Endothelial cell of umbilical vein (primary cell): ENCODE measurements at regions not wholly inside any gene's neighbourhood (a gene's known extent, or its start where the extent isn't known, plus 50 kb on each side); places are given as distances from the start of the nearest gene placed in this dataset.

Experiments used
- BruUV-seq: library from RNA; stranded (reverse); fragments of 400-500 nt; replicated peaks from 2 replicates; lab custom pipeline; 2021; lab: Mats Ljungman, UMichigan
- CTCF ChIA-PET: fragments of 300-600, 350-600 bp; sonication (Branson Sonifier 250); formaldehyde crosslinking; loops from one replicate; lab custom pipeline; 2021; ENCODE audit warnings: antibody characterized with exemption, inconsistent platforms; lab: Charles Lee
- POLR2A ChIA-PET: fragments of 300-600, 350-600 bp; sonication (Branson Sonifier 250); formaldehyde crosslinking; loops from one replicate; lab custom pipeline; 2021; ENCODE audit warnings: antibody characterized with exemption, inconsistent platforms; lab: Charles Lee
- DNase-seq: peaks from one replicate; pipeline ENCODE4 v3.0.0-alpha.2; 2011; ENCODE audit warnings: low read depth, low spot score
- FAIRE-seq: peaks from 2 replicates; lab custom pipeline; 2011; peaks lifted over from hg19 to GRCh38; lab: Jason Lieb, UNC
- H2AFZ ChIP-seq: 2 replicates; pipeline ENCODE4 v1.6.0; 2012; ENCODE audit warnings: low read depth, low read length, control low read depth, inconsistent platforms
- H3K27ac ChIP-seq: 2 replicates; pipeline ENCODE4 v1.5.1; 2011; ENCODE audit warnings: low read depth, mild to moderate bottlenecking, control low read depth, low read length, moderate library complexity; ENCODE audit not compliant: insufficient read depth
- H3K27me3 ChIP-seq, 2 experiments: 2 replicates each; pipeline versions ENCODE4 v1.6.0 to v1.6.1; 2011; ENCODE audit warnings: low read length in 2 of 2, mixed read lengths in 1 of 2; ENCODE audit not compliant: control insufficient read depth in 2 of 2, insufficient read depth in 2 of 2
- H3K36me3 ChIP-seq, 2 experiments: 2 replicates in 1 of 2; 3 replicates in 1 of 2; pipeline ENCODE4 v1.5.1; 2011; ENCODE audit warnings: low read length in 2 of 2, mild to moderate bottlenecking in 1 of 2, moderate library complexity in 1 of 2; ENCODE audit not compliant: control insufficient read depth in 2 of 2, insufficient read depth in 2 of 2; ENCODE audit errors: extremely low read depth in 1 of 2
- H3K4me1 ChIP-seq: 3 replicates; pipeline ENCODE4 v1.5.1; 2011; ENCODE audit warnings: mild to moderate bottlenecking, low read length; ENCODE audit not compliant: control insufficient read depth, insufficient read depth; ENCODE audit errors: extremely low read depth
- H3K4me2 ChIP-seq: 2 replicates; pipeline ENCODE4 v1.6.1; 2011; ENCODE audit warnings: low read length, control low read depth, mixed read lengths; ENCODE audit not compliant: insufficient read depth
- H3K4me3 ChIP-seq, 3 experiments: fragments of 200-600 bp in 1 of 3; sonication (generic), shearing (Covaris generic) in 1 of 3; replicated peaks in 1 of 3; 2 replicates each; pipeline ENCODE4 v1.5.1; 2011 to 2016; ENCODE audit warnings: control low read depth in 3 of 3, low read length in 3 of 3, mild to moderate bottlenecking in 2 of 3, inconsistent platforms in 1 of 3, low read depth in 1 of 3, moderate library complexity in 1 of 3; ENCODE audit not compliant: insufficient read depth in 1 of 3
- H3K79me2 ChIP-seq: 2 replicates; pipeline ENCODE4 v1.6.0; 2012; ENCODE audit warnings: low read length, inconsistent platforms; ENCODE audit not compliant: control insufficient read depth, insufficient read depth
- H3K9ac ChIP-seq: replicated peaks from 2 replicates; pipeline ENCODE3; 2011; ENCODE audit warnings: low read length, control low read depth; ENCODE audit not compliant: insufficient read depth; ENCODE audit errors: extremely low read depth
- H3K9me1 ChIP-seq: replicated peaks from 3 replicates; pipeline ENCODE4 v1.6.0; 2011; ENCODE audit warnings: mild to moderate bottlenecking, low read length; ENCODE audit not compliant: control insufficient read depth, insufficient read depth; ENCODE audit errors: extremely low read depth
- H3K9me3 ChIP-seq: replicated peaks from 2 replicates; pipeline ENCODE4 v1.5.1; 2012; ENCODE audit warnings: low read length, inconsistent platforms; ENCODE audit not compliant: control insufficient read depth, insufficient read depth
- H4K20me1 ChIP-seq: replicated peaks from 2 replicates; pipeline ENCODE3; 2011; ENCODE audit warnings: mild to moderate bottlenecking, low read length; ENCODE audit not compliant: control insufficient read depth, insufficient read depth; ENCODE audit errors: extremely low read depth
- CTCF ChIP-seq, 2 donors: IDR thresholded peaks; 1 replicate in 1 of 2; 2 replicates in 1 of 2; pipeline ENCODE4 v1.5.1; 2011; ENCODE audit warnings: low read length in 2 of 2, mild to moderate bottlenecking in 2 of 2, moderate library complexity in 2 of 2, control low read depth in 1 of 2, inconsistent platforms in 1 of 2, low read depth in 1 of 2; ENCODE audit not compliant: insufficient read depth in 1 of 2; ENCODE audit errors: extremely low read depth in 1 of 2
- FOS ChIP-seq: IDR thresholded peaks from 2 replicates; pipeline ENCODE4 v1.6.1; 2011; ENCODE audit warnings: mild to moderate bottlenecking, low read length, moderate library complexity, borderline replicate concordance; ENCODE audit not compliant: insufficient read depth
- GATA2 ChIP-seq: IDR thresholded peaks from 2 replicates; pipeline ENCODE4 v1.7.0; 2011; ENCODE audit warnings: low read depth, mild to moderate bottlenecking, moderate library complexity, mixed read lengths, low read length; ENCODE audit not compliant: insufficient read length, insufficient read depth
- JUN ChIP-seq: IDR thresholded peaks from 2 replicates; pipeline ENCODE4 v1.6.1; 2011; ENCODE audit warnings: borderline replicate concordance, low read depth; ENCODE audit not compliant: insufficient read length, insufficient read depth
- MAX ChIP-seq: IDR thresholded peaks from 2 replicates; pipeline ENCODE4 v1.6.1; 2011; ENCODE audit not compliant: insufficient read depth, insufficient read length
- MYC ChIP-seq: IDR thresholded peaks from one replicate; pipeline ENCODE4 v1.6.1; 2011; ENCODE audit warnings: mild to moderate bottlenecking, low read depth, low read length
- POLR2A ChIP-seq: IDR thresholded peaks from 2 replicates; pipeline ENCODE4 v1.6.1; 2012; ENCODE audit warnings: low read depth, mild to moderate bottlenecking, control low read depth, low read length
- POLR2AphosphoS5 ChIP-seq: IDR thresholded peaks from 2 replicates; pipeline ENCODE4 v1.6.1; 2012; ENCODE audit warnings: low read depth, mild to moderate bottlenecking, control low read depth, low read length, moderate library complexity; ENCODE audit not compliant: insufficient read depth
- dilution Hi-C: fragments of 300-500 bp; cut with MboI; formaldehyde crosslinking; loops from one replicate; pipeline ENCODE4 v1.15.0; 2019; ENCODE audit warnings: low sequenced_read_pairs; ENCODE audit not compliant: extremely low pct_ligation_motif_present
- intact Hi-C: fragments of 100-400 bp; cut with micrococcal nuclease; formaldehyde crosslinking; loops from one replicate; pipeline ENCODE4 v1.10.0; 2022

- dilution Hi-C loops (no loop called here), intact Hi-C loops (no loop called here)
- TF ChIP-seq GATA2 (no peak), JUN (no peak), FOS (no peak), MAX (no peak)
- Histone ChIP-seq H3K36me3 (no peaks in the 10 kb centered on the region), H2AFZ (no peak overlapping the region), H3K79me2 (no peaks in the 10 kb centered on the region), H4K20me1 (no peaks in the 10 kb centered on the region), H3K27ac (no peak overlapping the region), H3K9me1 (no peaks in the 10 kb centered on the region), H3K4me3 (no peak overlapping the region), H3K9me3 (no peaks in the 10 kb centered on the region), H3K27me3 (no peaks in the 10 kb centered on the region), H3K4me1 (no peaks in the 10 kb centered on the region), H3K9ac (no peak overlapping the region), H3K4me2 (no peak overlapping the region)
- ChIA-PET POLR2A (no interaction called here), CTCF (no interaction called here)
- DNase-seq (no peak), FAIRE-seq (no peak)
- BruUV-seq: no TSS peak
These were observed 271.0 kb upstream of the CDH20 start for GRCh38 chr18:61062258-61062657.

GRCh38 chr18:61064911-61065310 lies 268.3 kb upstream of the CDH20 start:
- FAIRE-seq: no peak
- dilution Hi-C loops: no loop called here

More at GRCh38 chr18:61064911-61065310, 268.3 kb upstream of the CDH20 start:
- intact Hi-C loops: no loop called here
- Histone ChIP-seq H3K9me1 (no peaks in the 10 kb centered on the region), H3K4me1 (no peaks in the 10 kb centered on the region), H3K36me3 (no peaks in the 10 kb centered on the region), H3K27ac (no peak overlapping the region), H3K9ac (no peak overlapping the region), H3K4me2 (no peak overlapping the region), H3K9me3 (no peaks in the 10 kb centered on the region), H4K20me1 (no peaks in the 10 kb centered on the region), H3K4me3 (no peak overlapping the region), H3K27me3 (no peaks in the 10 kb centered on the region), H2AFZ (no peak overlapping the region), H3K79me2 (no peaks in the 10 kb centered on the region)
- TF ChIP-seq POLR2AphosphoS5: no peak
- no peak for TF ChIP-seq GATA2
- no peak for TF ChIP-seq MYC
- TF ChIP-seq FOS: no peak
- no peak for TF ChIP-seq MAX
- no peak for TF ChIP-seq CTCF (IDR thresholded peaks at IDR 0.05; ENCODE audit: extremely low read depth in 1 of 2, insufficient read depth in 1 of 2, low read depth in 1 of 2, low read length in 2 of 2)
- no peak for TF ChIP-seq JUN
- TF ChIP-seq POLR2A: no peak
- ChIA-PET CTCF (interaction anchor here (1.2 kb wide), 1 partner anchor 256 kb away, joined by 3 read pairs; no protein-coding TSS in a partner anchor), POLR2A (no interaction called here)
- no TSS peak for BruUV-seq
- DNase-seq: no peak
